ENCODE measurements at regions not wholly inside any gene's neighbourhood (a gene's known extent, or its start where the extent isn't known, plus 50 kb on each side); places are given as distances from the start of the nearest gene placed in this dataset.
"Not testable (repeated sequence)": the region's sequence is repeated elsewhere in the genome, so short reads cannot be mapped to it uniquely, and the experiment has no call there.

DNA sequence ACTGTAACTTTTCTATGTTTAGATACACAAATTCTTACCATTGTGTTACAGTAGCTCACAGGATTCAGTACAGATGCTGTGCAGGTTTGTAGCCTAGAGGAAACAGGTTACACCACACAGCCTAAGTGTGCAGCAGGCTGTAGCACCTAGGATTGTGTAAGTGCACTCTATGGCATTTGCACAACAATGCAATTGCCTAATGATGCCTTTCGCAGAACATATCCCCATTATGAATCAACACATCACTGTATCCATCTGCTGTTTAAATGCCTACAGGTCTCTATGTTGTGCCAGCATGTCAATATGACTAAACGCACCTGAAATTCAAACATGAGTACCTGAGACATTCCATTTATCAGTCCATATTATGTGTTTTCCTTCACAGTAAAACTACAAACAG, 138.0 kb upstream of the VOPP1 start:
- TF ChIP-seq CTCF (IDR thresholded peaks at IDR 0.05 in 4 of 5, conservative IDR thresholded peaks at IDR 0.05 in 1 of 5); POLR2A (IDR thresholded peaks at IDR 0.05): not testable (repeated sequence)

All from gastrocnemius medialis (tissue), 4 donors.